ENCODE measurements at regions not wholly inside any gene's neighbourhood (a gene's known extent, or its start where the extent isn't known, plus 50 kb on each side); places are given as distances from the start of the nearest gene placed in this dataset.

DNA sequence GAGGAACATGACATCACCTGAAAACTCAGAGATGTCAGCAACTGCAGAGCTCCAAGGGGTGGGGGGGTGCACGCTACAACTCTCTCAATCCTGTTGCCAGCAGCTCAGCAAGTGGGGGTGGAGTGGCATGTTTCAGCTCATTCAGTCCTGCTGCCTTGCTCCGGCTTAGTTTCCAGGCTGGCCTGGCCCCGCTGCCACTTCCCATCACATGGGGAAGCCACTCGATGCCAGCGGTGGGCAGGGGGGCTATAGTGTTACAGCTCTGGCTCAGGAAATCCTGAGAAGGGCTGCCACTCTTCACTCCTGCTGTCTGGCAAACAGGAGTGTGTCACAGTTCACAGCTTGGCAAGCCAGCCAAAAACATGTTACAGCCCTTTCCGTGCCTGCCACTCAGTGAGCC, 356.5 kb upstream of the GULP1 start:
- in situ Hi-C loops (cut with MboI; ENCODE audit: low sequenced_read_pairs), result no loop called here

More for the DNA sequence above, 356.5 kb upstream of the GULP1 start:
- Histone ChIP-seq H2BK5ac (ENCODE audit: low read depth, low read length, poor library complexity, severe bottlenecking) (no peak overlapping the region), H3K27ac (ENCODE audit: insufficient read depth, low read length) (no peak overlapping the region), H4K8ac (ENCODE audit: low read depth in 2 of 2, low read length in 2 of 2) (no peak overlapping the region), H3K14ac (replicated peaks; ENCODE audit: low read depth, low read length) (no peak overlapping the region), H2AK5ac (ENCODE audit: low read depth, low read length) (no peak overlapping the region), H3K4me3 (ENCODE audit: insufficient read depth, low read depth, low read length) (no peak overlapping the region), H3K23ac (ENCODE audit: low read depth, low read length) (no peak overlapping the region), H3K18ac (ENCODE audit: low read depth, low read length) (no peak overlapping the region), H2BK15ac (ENCODE audit: low read depth, low read length) (no peak overlapping the region), H2AK9ac (replicated peaks; ENCODE audit: low read depth, low read length, poor library complexity) (no peak overlapping the region), H3K79me1 (ENCODE audit: low read depth in 1 of 2, low read length in 2 of 2) (no peaks in the 10 kb centered on the region), H2AFZ (replicated peaks; ENCODE audit: low read length, poor library complexity) (peak overlapping the region; percentile 8), H3K27me3 (ENCODE audit: control insufficient read depth, insufficient read depth, low read length) (peaks cover 2% of the 10 kb centered on the region), H3K4me1 (ENCODE audit: control insufficient read depth, insufficient read depth, low read length) (no peaks in the 10 kb centered on the region), H4K5ac (ENCODE audit: low read depth, low read length) (no peak overlapping the region), H3K36me3 (ENCODE audit: control insufficient read depth, insufficient read depth, low read length) (no peaks in the 10 kb centered on the region), H3K9me3 (ENCODE audit: control insufficient read depth, insufficient read depth, low read length) (no peaks in the 10 kb centered on the region), H3K9ac (ENCODE audit: low read depth, low read length) (no peak overlapping the region), H3K9me1 (ENCODE audit: insufficient read depth, low read length) (no peaks in the 10 kb centered on the region), H3K4me2 (ENCODE audit: low read depth, low read length) (no peak overlapping the region), H3K56ac (ENCODE audit: extremely low read depth, insufficient read depth, low read length) (no peak overlapping the region), H2BK120ac (ENCODE audit: low read depth, low read length) (no peak overlapping the region), H3K4ac (ENCODE audit: low read depth, low read length) (no peak overlapping the region), H4K91ac (ENCODE audit: insufficient read depth, low read depth, low read length) (no peak overlapping the region), H4K20me1 (ENCODE audit: insufficient read depth, low read length) (no peaks in the 10 kb centered on the region), H2BK20ac (ENCODE audit: low read depth, low read length) (no peak overlapping the region)
- intact Hi-C loops (cut with micrococcal nuclease) (no loop called here), dilution Hi-C loops (cut with HindIII; ENCODE audit: low sequenced_read_pairs, unreplicated experiment) (no loop called here)
- ChIA-PET POLR2A (ENCODE audit: unreplicated experiment) (no interaction called here), CTCF (interaction anchor here (0.6 kb wide), 1 partner anchor 54 kb away, joined by 3 read pairs; no protein-coding TSS in a partner anchor)
- TF ChIP-seq, protein P1, sequence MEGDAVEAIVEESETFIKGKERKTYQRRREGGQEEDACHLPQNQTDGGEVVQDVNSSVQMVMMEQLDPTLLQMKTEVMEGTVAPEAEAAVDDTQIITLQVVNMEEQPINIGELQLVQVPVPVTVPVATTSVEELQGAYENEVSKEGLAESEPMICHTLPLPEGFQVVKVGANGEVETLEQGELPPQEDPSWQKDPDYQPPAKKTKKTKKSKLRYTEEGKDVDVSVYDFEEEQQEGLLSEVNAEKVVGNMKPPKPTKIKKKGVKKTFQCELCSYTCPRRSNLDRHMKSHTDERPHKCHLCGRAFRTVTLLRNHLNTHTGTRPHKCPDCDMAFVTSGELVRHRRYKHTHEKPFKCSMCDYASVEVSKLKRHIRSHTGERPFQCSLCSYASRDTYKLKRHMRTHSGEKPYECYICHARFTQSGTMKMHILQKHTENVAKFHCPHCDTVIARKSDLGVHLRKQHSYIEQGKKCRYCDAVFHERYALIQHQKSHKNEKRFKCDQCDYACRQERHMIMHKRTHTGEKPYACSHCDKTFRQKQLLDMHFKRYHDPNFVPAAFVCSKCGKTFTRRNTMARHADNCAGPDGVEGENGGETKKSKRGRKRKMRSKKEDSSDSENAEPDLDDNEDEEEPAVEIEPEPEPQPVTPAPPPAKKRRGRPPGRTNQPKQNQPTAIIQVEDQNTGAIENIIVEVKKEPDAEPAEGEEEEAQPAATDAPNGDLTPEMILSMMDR (conservative IDR thresholded peaks at IDR 0.05; ENCODE audit: low read depth, low read length), result no peak
- TF ChIP-seq SMC3 (IDR thresholded peaks at IDR 0.05; ENCODE audit: low read depth, low read length) (no peak), RCOR1 (IDR thresholded peaks at IDR 0.05; ENCODE audit: insufficient replicate concordance, low read length) (no peak)
- 83% methylated on average over 1 of the region's 6 CpGs; no CpG with 5 or more reads in 1 of the 2 experiments for WGBS, 2 experiments (ENCODE audit: extremely low coverage in 2 of 2, insufficient read length in 1 of 2)
- BruUV-seq (replicated peaks), result no TSS peak
- ATAC-seq (ENCODE audit: low read depth) (no peak), DNase-seq (no peak)
